ENCODE measurements at regions not wholly inside any gene's neighbourhood (a gene's known extent, or its start where the extent isn't known, plus 50 kb on each side); places are given as distances from the start of the nearest gene placed in this dataset.

GRCh38 chr11:86726118-86726753 lies 53.8 kb upstream of the ME3 start:
- Histone ChIP-seq H4K20me1 (ENCODE audit: control insufficient read depth, insufficient read depth, insufficient read length) (no peaks in the 10 kb centered on the region), H3K23ac (ENCODE audit: insufficient read length, low read depth, low read length) (no peak overlapping the region), H3K18ac (ENCODE audit: insufficient read length, low read depth, low read length) (no peak overlapping the region), H4K5ac (ENCODE audit: insufficient read length, low read depth, low read length) (no peak overlapping the region), H2BK12ac (ENCODE audit: insufficient read length, low read depth, low read length) (no peak overlapping the region), H4K8ac (replicated peaks; ENCODE audit: insufficient read length, low read depth, low read length) (no peak overlapping the region), H3K4me1 (ENCODE audit: insufficient read depth, low read length) (no peaks in the 10 kb centered on the region), H2BK5ac (ENCODE audit: insufficient read length, low read length) (no peak overlapping the region), H3K27me3 (ENCODE audit: insufficient read depth, low read length) (no peaks in the 10 kb centered on the region), H3T11ph (ENCODE audit: low read length) (no peak overlapping the region), H4K91ac (ENCODE audit: insufficient read length, low read depth, low read length) (no peak overlapping the region), H2AFZ (ENCODE audit: low read length) (no peak overlapping the region), H3K9ac (ENCODE audit: extremely low read depth, insufficient read length, low read length) (no peak overlapping the region), H3K4me2 (ENCODE audit: insufficient read depth, insufficient read length, low read length) (no peak overlapping the region), H3K4ac (ENCODE audit: low read depth, low read length) (no peak overlapping the region), H3K9me3 (ENCODE audit: control insufficient read depth, low read depth, low read length) (no peaks in the 10 kb centered on the region), H3K23me2 (ENCODE audit: insufficient read length, low read depth, low read length, poor library complexity, severe bottlenecking) (no peaks in the 10 kb centered on the region), H2BK20ac (ENCODE audit: low read depth, low read length, poor library complexity, severe bottlenecking) (no peak overlapping the region), H3K79me2 (ENCODE audit: insufficient read depth, low read length) (no peaks in the 10 kb centered on the region), H2AK5ac (ENCODE audit: insufficient read length, low read length) (no peak overlapping the region), H2BK120ac (ENCODE audit: low read depth, low read length, poor library complexity, severe bottlenecking) (no peak overlapping the region), H3K79me1 (ENCODE audit: insufficient read depth, low read depth, low read length, poor library complexity, severe bottlenecking) (no peaks in the 10 kb centered on the region), H3K14ac (ENCODE audit: insufficient read depth, low read length) (no peak overlapping the region), H3K56ac (ENCODE audit: insufficient read length, low read depth, low read length) (no peak overlapping the region), H2BK15ac (ENCODE audit: low read depth, low read length) (no peak overlapping the region), H3K27ac (ENCODE audit: insufficient read length, low read depth, low read length) (no peak overlapping the region)
- no peak for DNase-seq
- H3K4me3 Mint-ChIP-seq, result no peak overlapping the region
- H3K9me3 Mint-ChIP-seq, result peaks cover 35 to 37% of the 10 kb centered on the region in 2 experiments
- H3K4me1 Mint-ChIP-seq, result no peaks in the 10 kb centered on the region
- peaks cover 4 to 31% (median 10%) of the 10 kb centered on the region in 3 experiments; a peak in 5 of 7 replicates for H3K36me3 Mint-ChIP-seq (ENCODE audit: insufficient read depth in 1 of 3, low read depth in 3 of 3)
- no CpG with 5 or more reads among the region's 2 CpGs for WGBS (ENCODE audit: extremely low coverage, insufficient read length, low lambda C conversion rate)
- H3K27me3 Mint-ChIP-seq (ENCODE audit: low read depth), result no peaks in the 10 kb centered on the region
- TF ChIP-seq CTCF (conservative IDR thresholded peaks at IDR 0.05), result no peak
- H3K27ac Mint-ChIP-seq, result 0 out of 7 replicates have a peak overlapping the region, but pooled peaks of 1 of the 3 experiments have one; percentile 2
